WTC11 (cell line): ENCODE measurements at regions not wholly inside any gene's neighbourhood (a gene's known extent, or its start where the extent isn't known, plus 50 kb on each side); places are given as distances from the start of the nearest gene placed in this dataset.

ENCODE experiments used
- ATAC-seq: fragments of 200-7000 bp; cut with Tn5 transposase; 2 replicates; pipeline ENCODE4 v1.10.0; 2021; ENCODE audit warnings: mild to moderate bottlenecking, moderate library complexity
- CTCF ChIA-PET: fragments of 300-600 bp; sonication (Branson Sonifier 250); formaldehyde crosslinking; loops from one replicate; lab custom pipeline; 2021; ENCODE audit warnings: antibody characterized with exemption; lab: Charles Lee
- POLR2A ChIA-PET: fragments of 350-600 bp; sonication (Branson Sonifier 250); formaldehyde crosslinking; loops from one replicate; lab custom pipeline; 2021; ENCODE audit warnings: antibody characterized with exemption; lab: Charles Lee
- DNase-seq: peaks from one replicate; pipeline ENCODE4 v3.0.0; 2021; ENCODE audit warnings: low spot score
- H3K27ac Mint-ChIP-seq: 2 replicates; pipeline ENCODE4 v1.8.0; 2021; ENCODE audit warnings: mixed read lengths
- H3K27me3 Mint-ChIP-seq: 2 replicates; pipeline ENCODE4 v1.8.0; 2021; ENCODE audit warnings: low read depth, mild to moderate bottlenecking, moderate library complexity, mixed read lengths
- H3K36me3 Mint-ChIP-seq: 2 replicates; pipeline ENCODE4 v1.8.0; 2021; ENCODE audit warnings: mixed read lengths
- H3K4me1 Mint-ChIP-seq: 2 replicates; pipeline ENCODE4 v1.8.0; 2022; ENCODE audit warnings: mixed read lengths
- H3K4me3 Mint-ChIP-seq: 2 replicates; pipeline ENCODE4 v1.8.0; 2021; ENCODE audit warnings: mild to moderate bottlenecking, moderate library complexity, mixed read lengths
- H3K9me3 Mint-ChIP-seq: 2 replicates; pipeline ENCODE4 v1.8.0; 2021; ENCODE audit warnings: mixed read lengths
- CBFB ChIP-seq: sonication (generic); formaldehyde crosslinking; IDR thresholded peaks from 2 replicates; pipeline ENCODE4 v1.8.1; 2022; ENCODE audit warnings: mild to moderate bottlenecking, low read depth, missing genetic modification reagents
- CREB1 ChIP-seq: sonication (generic); formaldehyde crosslinking; IDR thresholded peaks from 2 replicates; pipeline ENCODE4 v1.8.0; 2023; ENCODE audit warnings: mild to moderate bottlenecking, missing genetic modification reagents
- CREM ChIP-seq: sonication (generic); formaldehyde crosslinking; IDR thresholded peaks from 2 replicates; pipeline ENCODE4 v1.8.1; 2022; ENCODE audit warnings: mild to moderate bottlenecking, missing genetic modification reagents, moderate library complexity
- EMX1 ChIP-seq: fragments of 250-450 bp; sonication (Bioruptor Pico); IDR thresholded peaks from 2 replicates; pipeline ENCODE4 v1.8.0; 2021; ENCODE audit warnings: mild to moderate bottlenecking
- ESRRA ChIP-seq: sonication (generic); formaldehyde crosslinking; IDR thresholded peaks from 2 replicates; pipeline ENCODE4 v1.8.1; 2022; ENCODE audit warnings: mild to moderate bottlenecking, missing genetic modification reagents, borderline replicate concordance
- ETV6 ChIP-seq: sonication (generic); formaldehyde crosslinking; IDR thresholded peaks from 2 replicates; pipeline ENCODE4 v1.8.1; 2022; ENCODE audit warnings: mild to moderate bottlenecking, missing genetic modification reagents
- JUN ChIP-seq: sonication (generic); formaldehyde crosslinking; IDR thresholded peaks from 2 replicates; pipeline ENCODE4 v1.8.0; 2023; ENCODE audit warnings: mild to moderate bottlenecking, missing genetic modification reagents
- KAT7 ChIP-seq: sonication (generic); formaldehyde crosslinking; IDR thresholded peaks from 2 replicates; pipeline ENCODE4 v1.8.1; 2023; ENCODE audit warnings: missing genetic modification reagents, mild to moderate bottlenecking, borderline replicate concordance
- PRRX2 ChIP-seq: fragments of 250-450 bp; sonication (Bioruptor Pico); IDR thresholded peaks from 2 replicates; pipeline ENCODE4 v1.8.0; 2021; ENCODE audit warnings: mild to moderate bottlenecking
- RELA ChIP-seq: sonication (generic); formaldehyde crosslinking; IDR thresholded peaks from 2 replicates; pipeline ENCODE4 v1.8.1; 2022; ENCODE audit warnings: missing genetic modification reagents, mild to moderate bottlenecking, borderline replicate concordance
- SMAD4 ChIP-seq: sonication (generic); formaldehyde crosslinking; IDR thresholded peaks from 2 replicates; pipeline ENCODE4 v1.8.0; 2022; ENCODE audit warnings: mild to moderate bottlenecking, missing genetic modification reagents
- TEAD1 ChIP-seq: sonication (generic); formaldehyde crosslinking; IDR thresholded peaks from 2 replicates; pipeline ENCODE4 v1.8.0; 2022; ENCODE audit warnings: mild to moderate bottlenecking, missing genetic modification reagents
- ZNF121 ChIP-seq: sonication (generic); formaldehyde crosslinking; IDR thresholded peaks from 2 replicates; pipeline ENCODE4 v1.8.0; 2023; ENCODE audit warnings: missing genetic modification reagents
- ZNF219 ChIP-seq: sonication (generic); formaldehyde crosslinking; IDR thresholded peaks from 2 replicates; pipeline ENCODE4 v1.8.0; 2023; ENCODE audit warnings: missing genetic modification reagents, mild to moderate bottlenecking, borderline replicate concordance
- ZNF263 ChIP-seq: sonication (generic); formaldehyde crosslinking; IDR thresholded peaks from 2 replicates; pipeline ENCODE4 v1.8.1; 2022; ENCODE audit warnings: low read depth, mild to moderate bottlenecking, moderate library complexity, missing genetic modification reagents
- ZNF416 ChIP-seq: fragments of 250-450 bp; sonication (Bioruptor Pico); IDR thresholded peaks from 2 replicates; pipeline ENCODE4 v1.9.0; 2021; ENCODE audit warnings: mild to moderate bottlenecking, inconsistent platforms
- ZNF671 ChIP-seq: fragments of 250-450 bp; sonication (Bioruptor Pico); IDR thresholded peaks from 2 replicates; pipeline ENCODE4 v1.8.0; 2021; ENCODE audit warnings: mild to moderate bottlenecking
- TF ChIP-seq, protein P1 (sequence below): sonication (generic); formaldehyde crosslinking; IDR thresholded peaks from 2 replicates; pipeline ENCODE4 v1.8.1; 2022; ENCODE audit warnings: missing genetic modification reagents, borderline replicate concordance
- TF ChIP-seq, protein P2 (sequence below): sonication (generic); formaldehyde crosslinking; IDR thresholded peaks from 2 replicates; pipeline ENCODE4 v1.8.0; 2023; ENCODE audit warnings: mild to moderate bottlenecking, missing genetic modification reagents
- TF ChIP-seq, protein P3 (sequence below): fragments of 250-450 bp; sonication (Bioruptor Pico); IDR thresholded peaks from 2 replicates; pipeline ENCODE4 v1.9.0; 2021; ENCODE audit warnings: mild to moderate bottlenecking
- TF ChIP-seq, protein P4 (sequence below): sonication (generic); formaldehyde crosslinking; conservative IDR thresholded peaks from 2 replicates; pipeline ENCODE4 v1.8.1; 2023; ENCODE audit warnings: mild to moderate bottlenecking, low read depth, missing genetic modification reagents, moderate library complexity
- TF ChIP-seq, protein P5 (sequence below): sonication (generic); formaldehyde crosslinking; IDR thresholded peaks from 2 replicates; pipeline ENCODE4 v1.8.1; 2023; ENCODE audit warnings: mild to moderate bottlenecking, missing genetic modification reagents

DNA sequence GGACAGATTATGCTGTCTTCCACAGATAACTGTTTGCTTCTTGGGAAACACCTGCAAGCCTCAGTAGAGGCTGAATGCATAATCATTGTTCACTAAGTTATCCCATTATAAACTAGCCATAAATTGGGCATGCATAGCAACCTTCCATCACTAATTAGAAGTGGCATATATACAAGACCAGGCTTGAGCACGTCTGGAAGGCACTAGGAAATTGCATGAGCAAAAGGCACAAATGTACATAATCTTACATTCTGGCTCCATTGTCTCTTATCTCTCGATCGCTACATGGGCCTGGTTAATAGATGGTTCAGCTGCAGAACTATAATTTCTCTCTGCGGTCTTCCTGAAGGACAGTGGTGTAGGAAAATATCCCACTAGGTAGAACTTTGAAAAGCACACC lies 679.2 kb downstream of the RPL10L start:
- TF ChIP-seq TEAD1 (CRISPR knock-in tag) (no peak), PRRX2 (CRISPR knock-in tag) (no peak), CBFB (CRISPR knock-in tag) (no peak), KAT7 (CRISPR knock-in tag) (no peak), ZNF263 (CRISPR knock-in tag) (no peak), ZNF416 (CRISPR knock-in tag) (no peak), ETV6 (no peak), SMAD4 (CRISPR knock-in tag) (no peak), ESRRA (CRISPR knock-in tag) (no peak)
- TF ChIP-seq, protein P1, sequence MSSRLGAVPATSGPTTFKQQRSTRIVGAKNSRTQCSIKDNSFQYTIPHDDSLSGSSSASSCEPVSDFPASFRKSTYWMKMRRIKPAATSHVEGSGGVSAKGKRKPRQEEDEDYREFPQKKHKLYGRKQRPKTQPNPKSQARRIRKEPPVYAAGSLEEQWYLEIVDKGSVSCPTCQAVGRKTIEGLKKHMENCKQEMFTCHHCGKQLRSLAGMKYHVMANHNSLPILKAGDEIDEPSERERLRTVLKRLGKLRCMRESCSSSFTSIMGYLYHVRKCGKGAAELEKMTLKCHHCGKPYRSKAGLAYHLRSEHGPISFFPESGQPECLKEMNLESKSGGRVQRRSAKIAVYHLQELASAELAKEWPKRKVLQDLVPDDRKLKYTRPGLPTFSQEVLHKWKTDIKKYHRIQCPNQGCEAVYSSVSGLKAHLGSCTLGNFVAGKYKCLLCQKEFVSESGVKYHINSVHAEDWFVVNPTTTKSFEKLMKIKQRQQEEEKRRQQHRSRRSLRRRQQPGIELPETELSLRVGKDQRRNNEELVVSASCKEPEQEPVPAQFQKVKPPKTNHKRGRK (CRISPR knock-in tag), result no peak
- TF ChIP-seq, protein P2, sequence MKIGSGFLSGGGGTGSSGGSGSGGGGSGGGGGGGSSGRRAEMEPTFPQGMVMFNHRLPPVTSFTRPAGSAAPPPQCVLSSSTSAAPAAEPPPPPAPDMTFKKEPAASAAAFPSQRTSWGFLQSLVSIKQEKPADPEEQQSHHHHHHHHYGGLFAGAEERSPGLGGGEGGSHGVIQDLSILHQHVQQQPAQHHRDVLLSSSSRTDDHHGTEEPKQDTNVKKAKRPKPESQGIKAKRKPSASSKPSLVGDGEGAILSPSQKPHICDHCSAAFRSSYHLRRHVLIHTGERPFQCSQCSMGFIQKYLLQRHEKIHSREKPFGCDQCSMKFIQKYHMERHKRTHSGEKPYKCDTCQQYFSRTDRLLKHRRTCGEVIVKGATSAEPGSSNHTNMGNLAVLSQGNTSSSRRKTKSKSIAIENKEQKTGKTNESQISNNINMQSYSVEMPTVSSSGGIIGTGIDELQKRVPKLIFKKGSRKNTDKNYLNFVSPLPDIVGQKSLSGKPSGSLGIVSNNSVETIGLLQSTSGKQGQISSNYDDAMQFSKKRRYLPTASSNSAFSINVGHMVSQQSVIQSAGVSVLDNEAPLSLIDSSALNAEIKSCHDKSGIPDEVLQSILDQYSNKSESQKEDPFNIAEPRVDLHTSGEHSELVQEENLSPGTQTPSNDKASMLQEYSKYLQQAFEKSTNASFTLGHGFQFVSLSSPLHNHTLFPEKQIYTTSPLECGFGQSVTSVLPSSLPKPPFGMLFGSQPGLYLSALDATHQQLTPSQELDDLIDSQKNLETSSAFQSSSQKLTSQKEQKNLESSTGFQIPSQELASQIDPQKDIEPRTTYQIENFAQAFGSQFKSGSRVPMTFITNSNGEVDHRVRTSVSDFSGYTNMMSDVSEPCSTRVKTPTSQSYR (CRISPR knock-in tag), result no peak
- TF ChIP-seq, protein P3, sequence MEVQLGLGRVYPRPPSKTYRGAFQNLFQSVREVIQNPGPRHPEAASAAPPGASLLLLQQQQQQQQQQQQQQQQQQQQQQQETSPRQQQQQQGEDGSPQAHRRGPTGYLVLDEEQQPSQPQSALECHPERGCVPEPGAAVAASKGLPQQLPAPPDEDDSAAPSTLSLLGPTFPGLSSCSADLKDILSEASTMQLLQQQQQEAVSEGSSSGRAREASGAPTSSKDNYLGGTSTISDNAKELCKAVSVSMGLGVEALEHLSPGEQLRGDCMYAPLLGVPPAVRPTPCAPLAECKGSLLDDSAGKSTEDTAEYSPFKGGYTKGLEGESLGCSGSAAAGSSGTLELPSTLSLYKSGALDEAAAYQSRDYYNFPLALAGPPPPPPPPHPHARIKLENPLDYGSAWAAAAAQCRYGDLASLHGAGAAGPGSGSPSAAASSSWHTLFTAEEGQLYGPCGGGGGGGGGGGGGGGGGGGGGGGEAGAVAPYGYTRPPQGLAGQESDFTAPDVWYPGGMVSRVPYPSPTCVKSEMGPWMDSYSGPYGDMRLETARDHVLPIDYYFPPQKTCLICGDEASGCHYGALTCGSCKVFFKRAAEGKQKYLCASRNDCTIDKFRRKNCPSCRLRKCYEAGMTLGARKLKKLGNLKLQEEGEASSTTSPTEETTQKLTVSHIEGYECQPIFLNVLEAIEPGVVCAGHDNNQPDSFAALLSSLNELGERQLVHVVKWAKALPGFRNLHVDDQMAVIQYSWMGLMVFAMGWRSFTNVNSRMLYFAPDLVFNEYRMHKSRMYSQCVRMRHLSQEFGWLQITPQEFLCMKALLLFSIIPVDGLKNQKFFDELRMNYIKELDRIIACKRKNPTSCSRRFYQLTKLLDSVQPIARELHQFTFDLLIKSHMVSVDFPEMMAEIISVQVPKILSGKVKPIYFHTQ (CRISPR knock-in tag), result no peak
- TF ChIP-seq, protein P4, sequence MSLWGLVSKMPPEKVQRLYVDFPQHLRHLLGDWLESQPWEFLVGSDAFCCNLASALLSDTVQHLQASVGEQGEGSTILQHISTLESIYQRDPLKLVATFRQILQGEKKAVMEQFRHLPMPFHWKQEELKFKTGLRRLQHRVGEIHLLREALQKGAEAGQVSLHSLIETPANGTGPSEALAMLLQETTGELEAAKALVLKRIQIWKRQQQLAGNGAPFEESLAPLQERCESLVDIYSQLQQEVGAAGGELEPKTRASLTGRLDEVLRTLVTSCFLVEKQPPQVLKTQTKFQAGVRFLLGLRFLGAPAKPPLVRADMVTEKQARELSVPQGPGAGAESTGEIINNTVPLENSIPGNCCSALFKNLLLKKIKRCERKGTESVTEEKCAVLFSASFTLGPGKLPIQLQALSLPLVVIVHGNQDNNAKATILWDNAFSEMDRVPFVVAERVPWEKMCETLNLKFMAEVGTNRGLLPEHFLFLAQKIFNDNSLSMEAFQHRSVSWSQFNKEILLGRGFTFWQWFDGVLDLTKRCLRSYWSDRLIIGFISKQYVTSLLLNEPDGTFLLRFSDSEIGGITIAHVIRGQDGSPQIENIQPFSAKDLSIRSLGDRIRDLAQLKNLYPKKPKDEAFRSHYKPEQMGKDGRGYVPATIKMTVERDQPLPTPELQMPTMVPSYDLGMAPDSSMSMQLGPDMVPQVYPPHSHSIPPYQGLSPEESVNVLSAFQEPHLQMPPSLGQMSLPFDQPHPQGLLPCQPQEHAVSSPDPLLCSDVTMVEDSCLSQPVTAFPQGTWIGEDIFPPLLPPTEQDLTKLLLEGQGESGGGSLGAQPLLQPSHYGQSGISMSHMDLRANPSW (CRISPR knock-in tag), result no peak
- TF ChIP-seq, all 79 proteins: peak for 0
- ChIA-PET CTCF (no interaction called here), POLR2A (no interaction called here)
- peaks cover 3% of the 10 kb centered on the region; the same call in 1 of the 2 replicates for H3K36me3 Mint-ChIP-seq
- no peak overlapping the region for H3K27ac Mint-ChIP-seq
- peaks cover 30% of the 10 kb centered on the region for H3K9me3 Mint-ChIP-seq
- DNase-seq (no peak), ATAC-seq (no peak)
- no peaks in the 10 kb centered on the region for H3K4me1 Mint-ChIP-seq
- H3K4me3 Mint-ChIP-seq, result no peak overlapping the region
- no peaks in the 10 kb centered on the region; the same call in 1 of the 2 replicates for H3K27me3 Mint-ChIP-seq

DNA sequence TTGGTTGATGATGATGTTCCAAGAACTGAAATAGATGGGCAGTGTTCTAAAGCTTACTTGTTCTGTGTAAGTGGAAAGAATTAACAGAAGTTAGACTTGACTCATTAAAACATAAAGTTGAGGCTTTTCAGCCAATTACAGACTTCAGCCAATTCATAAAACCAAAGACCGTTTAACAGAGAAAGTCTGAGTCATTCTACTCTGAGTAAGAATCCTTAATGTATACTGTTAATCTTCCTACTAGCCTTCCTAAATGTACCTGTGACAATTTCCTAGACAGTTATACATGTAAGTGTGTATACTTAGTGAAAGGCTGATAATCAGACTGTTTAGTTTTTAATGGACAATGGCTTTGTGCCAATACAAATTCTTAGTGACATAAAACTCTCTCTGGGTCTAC lies 681.0 kb downstream of the RPL10L start:
- Mint-ChIP-seq H3K4me1 (no peaks in the 10 kb centered on the region), H3K36me3 (no peaks in the 10 kb centered on the region), H3K27me3 (no peaks in the 10 kb centered on the region; the same call in 1 of the 2 replicates), H3K9me3 (peaks cover 30% of the 10 kb centered on the region), H3K4me3 (no peak overlapping the region), H3K27ac (no peak overlapping the region)
- ChIA-PET POLR2A (no interaction called here), CTCF (no interaction called here)
- DNase-seq, result no peak
- no peak for TF ChIP-seq ZNF219 (CRISPR knock-in tag)
- TF ChIP-seq EMX1 (CRISPR knock-in tag), result no peak
- TF ChIP-seq ZNF121 (CRISPR knock-in tag), result no peak
- TF ChIP-seq CREM (CRISPR knock-in tag), result no peak
- no peak for TF ChIP-seq ZNF671 (CRISPR knock-in tag)
- TF ChIP-seq RELA (CRISPR knock-in tag), result no peak
- TF ChIP-seq JUN, result no peak
- TF ChIP-seq SMAD4 (CRISPR knock-in tag), result no peak
- no peak for TF ChIP-seq CREB1 (CRISPR knock-in tag)
- TF ChIP-seq, protein P4 (CRISPR knock-in tag), result no peak
- TF ChIP-seq, protein P5, sequence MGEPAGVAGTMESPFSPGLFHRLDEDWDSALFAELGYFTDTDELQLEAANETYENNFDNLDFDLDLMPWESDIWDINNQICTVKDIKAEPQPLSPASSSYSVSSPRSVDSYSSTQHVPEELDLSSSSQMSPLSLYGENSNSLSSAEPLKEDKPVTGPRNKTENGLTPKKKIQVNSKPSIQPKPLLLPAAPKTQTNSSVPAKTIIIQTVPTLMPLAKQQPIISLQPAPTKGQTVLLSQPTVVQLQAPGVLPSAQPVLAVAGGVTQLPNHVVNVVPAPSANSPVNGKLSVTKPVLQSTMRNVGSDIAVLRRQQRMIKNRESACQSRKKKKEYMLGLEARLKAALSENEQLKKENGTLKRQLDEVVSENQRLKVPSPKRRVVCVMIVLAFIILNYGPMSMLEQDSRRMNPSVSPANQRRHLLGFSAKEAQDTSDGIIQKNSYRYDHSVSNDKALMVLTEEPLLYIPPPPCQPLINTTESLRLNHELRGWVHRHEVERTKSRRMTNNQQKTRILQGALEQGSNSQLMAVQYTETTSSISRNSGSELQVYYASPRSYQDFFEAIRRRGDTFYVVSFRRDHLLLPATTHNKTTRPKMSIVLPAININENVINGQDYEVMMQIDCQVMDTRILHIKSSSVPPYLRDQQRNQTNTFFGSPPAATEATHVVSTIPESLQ (CRISPR knock-in tag), result no peak
- ATAC-seq, result no peak
